ENCODE measurements at regions not wholly inside any gene's neighbourhood (a gene's known extent, or its start where the extent isn't known, plus 50 kb on each side); places are given as distances from the start of the nearest gene placed in this dataset.
"Not testable (repeated sequence)": the region's sequence is repeated elsewhere in the genome, so short reads cannot be mapped to it uniquely, and the experiment has no call there.

- DNase-seq (ENCODE audit: low read depth in 2 of 2): no peak
Measured at GRCh38 chr7:121570365-121570764, 174.3 kb upstream of the FAM3C start.

GRCh38 chr7:121563177-121563576 lies 167.1 kb upstream of the FAM3C start:
- no peak for DNase-seq (ENCODE audit: low read depth in 2 of 2)

GRCh38 chr7:121562259-121562658 lies 166.2 kb upstream of the FAM3C start:
- no peak for DNase-seq (ENCODE audit: low read depth in 2 of 2)

GRCh38 chr7:121561717-121562116 lies 165.6 kb upstream of the FAM3C start:
- DNase-seq (ENCODE audit: low read depth in 2 of 2): no peak

DNA sequence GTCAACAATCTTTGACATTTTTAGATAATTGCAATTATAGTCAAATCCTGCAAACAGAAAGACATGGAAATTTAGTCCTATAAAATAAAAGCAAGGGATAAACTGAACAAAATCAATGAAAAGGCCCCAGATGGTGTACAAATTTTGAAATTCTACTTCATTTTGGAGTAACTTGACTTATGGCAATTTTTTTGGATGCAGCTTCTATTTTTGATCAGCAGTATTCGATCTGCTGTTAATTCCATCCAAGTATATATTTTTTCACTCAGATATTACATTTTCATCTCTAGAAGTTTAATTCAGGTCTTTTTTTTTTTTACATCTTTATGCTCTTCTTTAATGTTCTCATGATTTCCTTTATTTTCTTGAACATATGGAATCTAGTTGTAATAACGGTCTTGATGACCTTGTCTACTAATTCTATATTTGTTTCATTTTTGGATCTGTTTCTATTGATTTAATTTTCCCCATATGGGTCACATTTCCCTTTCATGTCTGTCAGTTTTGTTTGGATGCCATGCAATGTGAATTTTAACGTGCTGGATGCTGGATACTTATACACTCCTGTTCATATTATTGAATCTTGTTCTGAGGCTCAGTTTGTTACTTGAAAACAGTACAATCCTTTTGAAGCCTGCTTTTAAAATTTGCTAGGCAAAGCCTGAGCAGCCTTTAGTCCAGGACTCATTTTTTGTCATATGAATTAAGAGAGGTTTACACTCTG lies 164.3 kb upstream of the FAM3C start:
- DNase-seq (ENCODE audit: low read depth in 2 of 2): no peak

DNA sequence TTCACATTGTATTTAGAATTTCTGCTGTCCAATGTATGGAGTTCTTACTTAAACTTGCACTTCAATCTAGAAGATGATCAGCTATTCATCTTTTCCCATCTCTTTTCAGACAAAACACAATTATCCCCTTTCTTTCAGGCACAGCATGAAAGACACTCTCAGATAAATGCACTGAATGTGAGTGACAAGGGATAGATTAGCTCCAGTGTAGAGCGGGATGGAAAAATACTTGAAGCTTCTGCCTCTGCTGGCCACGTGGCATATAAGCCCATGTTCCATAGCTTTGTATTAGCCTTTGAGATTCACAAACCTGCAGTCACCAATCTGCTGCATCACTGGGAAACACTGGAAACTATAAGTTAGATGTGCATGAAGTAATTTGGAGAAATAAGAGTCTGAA lies 162.2 kb upstream of the FAM3C start:
- no peak for DNase-seq (ENCODE audit: low read depth in 2 of 2)

- DNase-seq (ENCODE audit: low read depth in 2 of 2): no peak
Measured at GRCh38 chr7:121557034-121557892, 161.2 kb upstream of the FAM3C start.

DNA sequence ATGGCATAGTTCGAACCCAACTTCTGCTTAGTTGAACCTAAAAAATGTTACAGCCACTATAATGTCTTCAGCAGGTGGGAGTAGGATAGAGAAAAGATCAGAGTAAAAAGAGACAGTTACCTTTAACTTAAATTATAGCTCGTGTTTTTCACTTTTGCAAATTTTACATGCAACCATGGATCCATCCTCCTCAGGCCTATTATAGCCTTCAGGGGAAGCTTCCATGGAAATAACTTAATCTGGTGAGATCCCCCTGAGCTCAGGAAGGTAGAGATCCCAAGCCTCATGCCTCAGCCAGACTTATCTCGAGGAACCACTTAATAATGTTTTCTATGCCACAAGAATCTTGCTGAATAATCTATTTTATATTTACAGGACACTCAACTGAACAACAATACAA lies 159.4 kb upstream of the FAM3C start:
- no peak for DNase-seq (ENCODE audit: low read depth in 2 of 2)

DNA sequence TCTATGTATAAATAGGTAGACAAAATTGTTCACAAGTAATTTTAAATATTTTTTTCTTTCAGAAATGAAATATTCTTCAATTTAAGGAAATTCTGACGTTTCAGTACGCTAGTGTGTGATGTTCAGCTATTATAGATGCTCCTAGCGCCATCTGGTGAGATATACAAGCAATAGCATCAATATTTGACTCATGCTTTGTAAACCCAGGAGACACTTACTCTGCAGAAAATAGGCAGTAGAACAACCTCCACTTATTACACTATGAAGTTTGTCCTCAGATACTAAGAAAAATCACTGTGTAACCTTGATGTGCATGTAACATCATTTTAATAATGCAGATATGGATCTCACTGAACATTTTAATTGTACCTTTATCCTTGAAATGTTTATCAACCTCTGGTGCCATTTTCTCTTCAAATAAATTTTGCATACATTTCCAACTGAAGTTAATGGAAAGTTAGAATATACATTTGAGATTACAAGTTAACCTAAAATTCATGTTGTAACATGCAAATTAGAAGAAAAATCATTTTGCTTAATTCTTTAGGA lies 151.5 kb upstream of the FAM3C start:
- no peak for DNase-seq (ENCODE audit: low read depth in 2 of 2)

DNA sequence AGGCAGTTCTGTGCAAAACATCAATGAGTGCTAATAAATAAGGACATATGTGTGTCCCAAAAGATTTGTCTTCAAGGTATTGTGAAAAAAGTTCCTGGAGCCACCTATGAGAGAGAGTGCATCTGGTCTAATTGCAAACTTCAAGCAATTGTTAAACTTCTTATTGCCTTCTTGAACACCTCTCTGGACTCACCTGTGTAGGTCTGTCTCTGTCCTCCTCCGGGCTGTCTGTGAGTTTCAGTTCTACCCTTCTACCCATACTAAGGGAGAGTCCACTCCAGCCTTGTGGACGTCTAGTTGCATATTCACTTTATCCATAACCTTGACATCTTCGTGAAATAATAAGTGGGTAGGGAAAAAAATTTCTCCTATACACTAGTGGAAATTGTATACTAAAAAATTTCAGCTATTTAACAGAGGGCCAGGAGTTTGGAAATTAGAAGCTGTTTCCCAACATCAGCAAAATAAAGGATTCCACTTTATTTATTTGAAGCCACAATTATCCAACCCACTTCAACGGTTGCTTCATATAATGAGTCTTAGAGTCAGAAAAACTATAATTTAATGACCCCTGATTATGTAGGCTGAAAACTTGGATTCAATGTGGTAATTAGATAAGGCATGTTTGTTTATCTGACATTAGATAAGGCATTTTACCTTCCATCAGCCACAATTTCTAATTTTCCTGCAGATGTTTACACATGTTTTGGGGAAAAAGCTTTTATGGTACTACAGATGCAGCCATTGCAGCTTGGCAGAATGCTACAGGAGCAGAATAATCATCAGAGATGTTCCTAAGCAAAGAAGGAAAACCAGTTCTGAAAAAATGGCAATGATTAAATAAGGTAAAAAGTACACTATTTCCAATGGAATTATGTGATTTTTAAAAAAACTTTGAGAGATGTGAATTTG lies 150.8 kb upstream of the FAM3C start:
- no peak for DNase-seq (ENCODE audit: low read depth in 2 of 2)

GRCh38 chr7:121545418-121545817 lies 149.3 kb upstream of the FAM3C start:
- DNase-seq (ENCODE audit: low read depth in 2 of 2): no peak

- no peak for DNase-seq (ENCODE audit: low read depth in 2 of 2)
Measured at GRCh38 chr7:121544726-121545125, 148.6 kb upstream of the FAM3C start.

DNA sequence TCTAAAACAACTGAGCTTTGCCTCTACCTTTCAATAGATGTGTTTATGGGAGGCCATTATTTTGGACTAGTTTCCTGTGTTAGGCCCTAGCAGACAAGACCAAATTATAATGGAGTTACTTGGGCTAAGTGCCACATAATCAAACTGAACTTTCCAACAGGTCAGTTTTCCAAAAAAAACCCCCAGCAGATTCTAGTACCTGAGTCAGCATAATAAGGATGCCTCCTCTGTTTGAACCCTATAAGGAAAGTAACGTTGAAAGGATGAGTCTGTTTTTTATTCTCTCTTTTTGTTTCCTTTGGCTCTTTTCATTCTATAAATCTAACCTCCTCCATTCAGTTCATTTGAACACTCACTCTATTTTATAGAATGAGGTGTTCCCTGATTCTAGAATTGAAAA lies 148.1 kb upstream of the FAM3C start:
- no peak for DNase-seq (ENCODE audit: low read depth in 2 of 2)

DNA sequence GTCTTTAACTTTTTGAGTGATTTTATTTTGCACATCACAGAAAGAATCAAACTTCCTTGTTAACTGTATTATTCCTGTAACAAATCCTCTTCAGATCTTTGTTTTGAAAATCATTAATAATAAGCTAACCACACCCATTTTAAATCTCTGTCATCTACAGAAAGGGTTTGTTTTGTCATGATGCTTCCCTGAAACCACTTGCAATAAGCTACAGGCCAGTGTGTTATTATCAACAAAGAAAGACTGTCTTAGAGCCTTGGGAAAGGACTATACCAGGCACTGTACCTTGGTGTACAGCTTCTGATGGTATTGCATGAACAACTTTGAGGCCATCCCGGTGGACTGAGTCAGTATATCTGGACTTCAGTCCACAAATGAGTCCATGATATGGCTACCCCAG lies 145.3 kb upstream of the FAM3C start:
- no peak for DNase-seq (ENCODE audit: low read depth in 2 of 2)

DNA sequence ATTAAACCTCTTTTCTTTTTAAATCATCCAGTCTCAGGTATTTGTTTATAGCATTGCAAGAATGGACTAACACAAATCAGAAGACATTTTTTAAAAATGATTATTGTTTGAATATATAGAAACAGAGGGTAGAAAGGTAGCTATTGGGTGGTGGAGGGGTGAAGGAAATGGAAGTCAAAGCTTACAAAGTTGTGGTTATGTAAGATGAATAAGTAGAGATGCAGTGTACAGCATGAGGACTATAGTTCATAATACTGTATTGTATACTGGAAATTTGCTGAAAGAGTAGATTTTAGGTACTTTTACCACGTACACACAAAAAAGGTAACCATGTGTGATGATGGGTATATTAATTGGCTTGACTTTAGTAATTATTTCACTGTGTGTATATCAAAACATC lies 144.0 kb upstream of the FAM3C start:
- DNase-seq (ENCODE audit: low read depth in 2 of 2): no peak

DNA sequence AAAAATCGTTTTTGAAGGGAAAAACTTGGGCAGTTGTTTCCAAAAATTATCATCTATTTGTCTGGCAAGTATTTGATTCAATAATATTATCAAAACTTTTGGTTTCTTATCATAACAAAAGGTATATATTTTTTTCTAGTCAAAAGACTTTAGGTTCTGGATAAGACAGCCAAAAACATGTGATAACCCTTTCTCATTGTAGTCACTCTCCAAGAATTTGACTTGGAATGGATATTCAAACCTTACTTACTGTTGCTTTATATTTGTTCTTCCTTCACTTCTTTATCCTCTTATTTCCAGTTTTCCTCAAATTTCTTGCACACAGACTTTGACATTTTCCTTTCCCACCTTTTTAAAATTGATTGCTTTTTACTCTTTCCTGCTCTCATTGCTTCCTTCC lies 140.9 kb upstream of the FAM3C start:
- DNase-seq (ENCODE audit: low read depth in 2 of 2): no peak

DNA sequence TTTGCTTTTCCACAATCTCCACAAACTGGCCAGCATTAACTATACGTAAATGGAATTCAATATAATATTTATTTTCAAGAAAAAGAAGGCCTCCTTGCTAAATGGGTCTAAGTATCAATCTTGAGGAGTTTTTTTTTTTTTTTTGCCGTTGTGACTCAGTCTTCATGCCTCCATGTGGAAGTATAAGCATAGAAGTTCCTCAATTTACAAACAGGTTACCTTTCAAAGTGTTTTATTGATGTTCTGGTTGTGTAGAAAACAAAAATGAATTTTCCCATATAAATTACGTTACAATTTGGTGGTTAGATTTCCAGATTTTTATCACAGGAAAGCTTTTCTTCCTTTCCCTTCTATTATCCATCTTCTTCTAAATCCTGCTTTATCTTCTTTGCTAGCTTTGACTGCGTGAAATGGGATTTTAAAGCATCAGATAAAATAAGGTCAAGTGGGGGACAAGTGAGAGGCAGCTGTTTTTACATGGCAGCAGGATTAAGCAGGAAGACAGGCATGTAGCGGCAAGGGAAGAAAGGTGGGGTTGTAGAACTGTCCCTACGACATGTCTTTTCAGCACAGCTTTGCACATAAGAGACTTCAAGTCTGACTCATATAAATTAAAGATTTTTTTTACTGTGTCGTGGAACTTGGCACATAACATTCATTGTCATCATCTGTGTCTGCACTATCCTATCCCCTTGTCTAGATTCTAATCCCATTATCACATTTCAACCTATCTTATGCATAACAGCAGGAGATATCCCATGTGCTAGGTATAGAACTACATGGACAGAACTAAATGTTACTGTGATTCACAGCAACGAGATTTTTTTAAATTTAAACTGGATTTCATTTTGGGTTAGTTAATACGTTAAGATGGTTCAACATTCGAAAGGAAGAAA lies 135.3 kb upstream of the FAM3C start:
- DNase-seq (ENCODE audit: low read depth in 2 of 2): no peak

DNA sequence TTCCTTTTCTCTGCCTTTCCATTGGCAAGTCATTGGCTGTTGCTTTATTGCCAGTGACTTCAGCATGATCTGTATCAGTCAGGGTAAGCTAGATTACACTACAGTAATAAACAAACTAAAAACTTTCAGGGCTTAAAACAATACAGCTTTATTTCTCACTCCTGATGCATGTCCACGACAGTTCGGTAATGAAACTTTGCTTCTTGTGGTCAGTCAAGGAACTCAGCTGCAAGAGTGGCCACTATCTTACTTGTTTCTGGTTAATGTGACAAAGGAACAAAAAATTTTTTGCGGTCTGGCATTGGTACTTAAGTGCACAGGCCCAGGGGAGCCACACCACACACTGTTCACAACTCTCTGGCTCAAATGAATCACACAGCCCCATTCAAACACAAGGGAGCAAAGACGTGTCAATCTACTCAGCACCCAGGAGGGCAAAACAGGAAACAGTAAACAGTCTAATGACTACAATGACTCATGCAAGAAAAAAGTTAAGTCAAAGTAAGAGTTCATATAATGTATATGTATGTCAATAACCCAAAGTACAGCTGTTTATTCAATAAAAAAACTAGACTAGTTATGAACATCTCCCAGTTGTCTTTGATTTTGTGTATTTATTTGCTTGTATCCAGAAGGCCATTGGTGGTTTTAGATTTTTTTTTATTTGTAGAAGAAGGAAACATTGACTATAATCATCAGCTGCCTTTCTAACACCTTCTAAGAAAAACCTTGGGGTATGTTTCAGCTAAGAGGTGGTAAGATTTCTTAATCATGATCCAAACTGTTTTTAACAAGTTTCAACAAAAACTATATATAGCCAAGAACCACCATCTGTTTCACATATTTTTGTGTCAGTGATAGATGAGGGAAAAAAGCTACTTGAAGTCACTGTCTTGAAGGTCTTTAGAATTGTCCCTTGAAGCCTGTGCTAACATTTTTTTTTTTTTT lies 134.4 kb upstream of the FAM3C start:
- peak; percentile 23 to 45 for DNase-seq (ENCODE audit: low read depth in 2 of 2)

DNA sequence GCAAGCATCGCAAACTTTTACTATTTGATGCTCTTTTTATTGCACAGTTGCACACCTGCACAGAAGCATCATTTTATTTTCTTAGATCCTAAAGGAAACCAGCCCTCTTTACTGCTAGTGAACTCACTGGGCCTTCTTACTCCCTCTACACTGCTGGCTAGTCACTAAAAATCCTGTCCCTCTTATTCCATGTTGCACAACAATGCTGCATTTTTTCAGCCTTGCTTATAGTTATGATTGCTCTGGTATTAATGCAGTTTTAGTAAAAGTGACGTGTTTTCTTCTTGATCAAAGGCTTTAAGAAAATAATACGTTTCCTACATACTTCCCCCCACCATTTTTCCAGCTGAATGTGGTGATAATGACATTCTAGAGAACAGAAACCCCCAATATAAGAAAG lies 132.9 kb upstream of the FAM3C start:
- no peak for DNase-seq (ENCODE audit: low read depth in 2 of 2)

GRCh38 chr7:121526210-121526609 lies 130.1 kb upstream of the FAM3C start:
- not testable (repeated sequence) for DNase-seq (ENCODE audit: low read depth in 2 of 2)
